SK-N-MC (cell line): ENCODE measurements at regions not wholly inside any gene's neighbourhood (a gene's known extent, or its start where the extent isn't known, plus 50 kb on each side); places are given as distances from the start of the nearest gene placed in this dataset.

Experiments used
- EZH2 ChIP-seq: fragments of 200-600 bp; sonication (generic); IDR thresholded peaks from one replicate; pipeline ENCODE4 v1.6.1; 2017; ENCODE audit warnings: antibody characterized with exemption
- FOXP2 ChIP-seq: optimal IDR thresholded peaks from 2 replicates; pipeline ENCODE3; 2011; ENCODE audit warnings: mild to moderate bottlenecking, moderate library complexity; ENCODE audit not compliant: insufficient read depth; ENCODE audit errors: extremely low read length, control extremely low read depth
- POLR2AphosphoS5 ChIP-seq: IDR thresholded peaks from 2 replicates; pipeline ENCODE4 v1.6.1; 2012; ENCODE audit warnings: mild to moderate bottlenecking, low read depth, low read length, borderline replicate concordance

DNA sequence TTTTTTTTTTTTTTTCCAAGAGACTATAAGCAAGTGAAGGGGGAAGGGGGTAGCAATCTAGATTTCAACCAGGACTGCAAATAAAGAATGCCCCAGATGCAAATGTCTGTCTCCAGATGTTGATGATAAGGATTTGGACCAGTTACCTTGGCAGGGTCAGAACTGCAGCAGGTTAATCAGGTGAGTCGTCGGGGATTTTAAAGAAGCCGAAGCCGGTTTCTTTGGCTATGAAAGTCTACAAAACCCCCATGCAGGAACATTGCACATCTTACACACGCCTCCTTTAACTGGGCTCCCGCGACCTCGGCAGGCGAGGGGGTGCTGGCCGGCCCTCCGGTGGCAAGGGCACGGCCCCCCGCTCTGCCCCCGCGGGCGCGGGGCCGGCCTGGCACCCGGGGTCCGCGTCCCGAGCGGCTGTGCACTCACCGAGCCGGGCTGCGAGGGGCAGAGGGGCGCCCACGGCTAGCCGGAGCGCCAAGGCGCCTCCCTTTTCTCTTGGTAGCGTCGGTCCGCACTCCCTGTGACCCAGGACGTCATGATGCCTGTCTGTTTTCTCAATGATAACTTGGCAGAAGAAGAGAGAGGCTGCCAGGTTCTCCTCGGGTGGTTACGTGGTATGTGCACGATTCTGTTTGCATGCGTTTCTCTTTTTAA is 366.3 kb upstream of the ESRRG start:
- TF ChIP-seq POLR2AphosphoS5, result no peak
- no peak for TF ChIP-seq EZH2
- no peak for TF ChIP-seq FOXP2
